ENCODE measurements at regions not wholly inside any gene's neighbourhood (a gene's known extent, or its start where the extent isn't known, plus 50 kb on each side); places are given as distances from the start of the nearest gene placed in this dataset.

- TF ChIP-seq CTCF (IDR thresholded peaks at IDR 0.05; ENCODE audit: insufficient read depth, low read length, poor library complexity, severe bottlenecking): no peak
- DNase-seq (ENCODE audit: extremely low read depth, insufficient read length): no peak
- H3K36me3 ChIP-seq (ENCODE audit: control insufficient read depth, insufficient read depth, low read length): no peaks in the 10 kb centered on the region
Observed at GRCh38 chr7:81195033-81195432, 276.2 kb upstream of the SEMA3C start.

GRCh38 chr7:81190997-81191768 lies 272.3 kb upstream of the SEMA3C start:
- Histone ChIP-seq H3K36me3 (ENCODE audit: control insufficient read depth, insufficient read depth, low read length) (no peaks in the 10 kb centered on the region), H3K4me3 (replicated peaks; ENCODE audit: low read depth, low read length) (no peak overlapping the region), H3K27me3 (replicated peaks; ENCODE audit: control insufficient read depth, insufficient read depth, low read length) (no peaks in the 10 kb centered on the region)
- no peak for DNase-seq (ENCODE audit: extremely low read depth, insufficient read length)
- no peak for TF ChIP-seq CTCF (IDR thresholded peaks at IDR 0.05; ENCODE audit: insufficient read depth, low read length, poor library complexity, severe bottlenecking)

More at GRCh38 chr7:81195033-81195432, 276.2 kb upstream of the SEMA3C start:
- no peak overlapping the region for H3K4me3 ChIP-seq (replicated peaks; ENCODE audit: low read depth, low read length)
- no peaks in the 10 kb centered on the region for H3K27me3 ChIP-seq (replicated peaks; ENCODE audit: control insufficient read depth, insufficient read depth, low read length)

- no peak overlapping the region for H3K4me3 ChIP-seq (replicated peaks; ENCODE audit: low read depth, low read length)
- no peak for DNase-seq (ENCODE audit: extremely low read depth, insufficient read length)
- TF ChIP-seq CTCF (IDR thresholded peaks at IDR 0.05; ENCODE audit: insufficient read depth, low read length, poor library complexity, severe bottlenecking): no peak
- H3K36me3 ChIP-seq (ENCODE audit: control insufficient read depth, insufficient read depth, low read length): no peaks in the 10 kb centered on the region
- no peaks in the 10 kb centered on the region for H3K27me3 ChIP-seq (replicated peaks; ENCODE audit: control insufficient read depth, insufficient read depth, low read length)
Observed at GRCh38 chr7:81187753-81188152, 268.9 kb upstream of the SEMA3C start.

- no peak for TF ChIP-seq CTCF (IDR thresholded peaks at IDR 0.05; ENCODE audit: insufficient read depth, low read length, poor library complexity, severe bottlenecking)
- no peaks in the 10 kb centered on the region for H3K27me3 ChIP-seq (replicated peaks; ENCODE audit: control insufficient read depth, insufficient read depth, low read length)
- DNase-seq (ENCODE audit: extremely low read depth, insufficient read length): no peak
- H3K36me3 ChIP-seq (ENCODE audit: control insufficient read depth, insufficient read depth, low read length): no peaks in the 10 kb centered on the region
- no peak overlapping the region for H3K4me3 ChIP-seq (replicated peaks; ENCODE audit: low read depth, low read length)
Observed at GRCh38 chr7:81186691-81187090, 267.8 kb upstream of the SEMA3C start.

- no peak for TF ChIP-seq CTCF (IDR thresholded peaks at IDR 0.05; ENCODE audit: insufficient read depth, low read length, poor library complexity, severe bottlenecking)
- DNase-seq (ENCODE audit: extremely low read depth, insufficient read length): no peak
- no peak overlapping the region for H3K4me3 ChIP-seq (replicated peaks; ENCODE audit: low read depth, low read length)
- no peaks in the 10 kb centered on the region for H3K27me3 ChIP-seq (replicated peaks; ENCODE audit: control insufficient read depth, insufficient read depth, low read length)
- no peaks in the 10 kb centered on the region for H3K36me3 ChIP-seq (ENCODE audit: control insufficient read depth, insufficient read depth, low read length)
Observed at GRCh38 chr7:81185072-81185471, 266.2 kb upstream of the SEMA3C start.

Data from GM06990 (cell line).